NCI-H1048 (cell line): ENCODE measurements at regions not wholly inside any gene's neighbourhood (a gene's known extent, or its start where the extent isn't known, plus 50 kb on each side); places are given as distances from the start of the nearest gene placed in this dataset.
"Not testable (repeated sequence)": the region's sequence is repeated elsewhere in the genome, so short reads cannot be mapped to it uniquely, and the experiment has no call there.

Source experiments
- DNase-seq: peaks from one replicate; lab custom pipeline; 2025; lab: John Stamatoyannopoulos, UW

DNA sequence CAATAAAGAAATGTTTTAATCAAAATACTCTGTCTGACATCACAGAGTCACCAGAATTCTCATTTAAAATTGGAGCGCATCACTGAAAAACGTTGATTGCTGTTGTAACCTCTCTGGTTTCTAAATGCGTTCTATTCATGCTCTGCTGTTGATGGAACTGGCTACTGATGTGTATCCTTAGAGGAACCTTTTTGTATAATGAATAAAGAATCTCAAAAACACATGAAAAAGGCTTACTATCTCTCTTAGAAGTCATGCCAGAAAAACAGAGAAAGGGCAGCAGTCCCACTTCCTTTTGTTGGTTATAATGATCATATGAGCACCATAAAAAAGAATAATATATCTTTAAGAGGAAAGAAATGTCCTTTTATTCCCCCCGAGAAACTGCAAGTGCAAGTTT, 615.5 kb downstream of the TLE1 start:
- no peak for DNase-seq

DNA sequence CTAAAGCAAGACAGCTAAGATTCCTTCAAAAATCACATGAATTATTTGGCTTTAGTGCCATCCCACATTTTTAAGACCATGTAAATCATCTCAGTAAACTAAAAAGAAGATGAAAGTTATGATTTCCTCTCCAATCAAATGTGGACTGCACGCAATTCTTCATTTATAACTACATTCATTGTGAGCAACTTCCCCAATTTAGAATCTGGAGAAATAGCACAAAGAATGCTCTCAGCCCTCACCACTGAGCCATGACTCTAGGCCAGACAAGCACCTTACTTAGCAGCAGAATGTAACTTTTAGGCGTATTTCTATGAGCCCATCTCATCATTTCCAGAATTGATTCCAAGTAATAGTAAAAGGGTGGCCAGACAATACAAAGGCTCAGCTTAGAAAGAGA, 616.6 kb downstream of the TLE1 start:
- DNase-seq = no peak

DNA sequence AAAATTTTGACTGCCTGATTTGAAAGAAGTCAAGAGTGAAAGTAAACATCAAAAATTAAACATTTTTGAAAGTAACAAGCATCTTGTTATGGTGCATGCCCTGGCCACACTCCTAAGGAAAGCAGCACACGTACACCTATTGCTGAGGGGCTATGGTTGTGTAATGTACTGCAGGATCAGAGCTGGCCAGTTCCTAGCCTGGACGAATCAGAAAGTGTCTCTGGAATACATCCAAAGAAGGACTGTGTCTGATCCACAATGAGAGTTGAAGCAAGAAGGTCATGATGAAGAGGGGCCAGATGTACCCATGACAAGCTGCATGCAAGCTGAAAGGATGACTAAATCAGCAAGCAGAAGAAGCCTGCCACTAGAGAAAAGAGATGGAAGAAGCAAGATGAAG, 618.2 kb downstream of the TLE1 start:
- no peak for DNase-seq

DNA sequence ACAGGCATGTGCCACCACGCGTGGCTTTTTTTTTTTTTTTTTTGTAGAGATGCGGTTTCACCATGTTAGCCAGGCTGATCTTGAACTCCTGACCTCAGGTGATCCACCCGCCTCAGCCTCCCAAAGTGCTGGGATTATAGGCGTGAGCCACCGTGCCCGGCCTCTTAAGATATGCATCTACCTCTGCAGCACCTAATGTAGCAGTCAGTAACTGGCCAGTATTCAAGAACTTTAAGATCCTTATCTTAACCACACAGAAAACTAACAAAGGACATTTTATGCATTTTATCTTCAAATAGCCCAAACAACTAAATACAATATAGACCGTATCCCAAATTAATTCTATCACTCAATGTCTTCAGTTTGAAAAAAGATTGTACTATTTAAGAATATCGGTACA, 618.7 kb downstream of the TLE1 start:
- DNase-seq = no peak

DNA sequence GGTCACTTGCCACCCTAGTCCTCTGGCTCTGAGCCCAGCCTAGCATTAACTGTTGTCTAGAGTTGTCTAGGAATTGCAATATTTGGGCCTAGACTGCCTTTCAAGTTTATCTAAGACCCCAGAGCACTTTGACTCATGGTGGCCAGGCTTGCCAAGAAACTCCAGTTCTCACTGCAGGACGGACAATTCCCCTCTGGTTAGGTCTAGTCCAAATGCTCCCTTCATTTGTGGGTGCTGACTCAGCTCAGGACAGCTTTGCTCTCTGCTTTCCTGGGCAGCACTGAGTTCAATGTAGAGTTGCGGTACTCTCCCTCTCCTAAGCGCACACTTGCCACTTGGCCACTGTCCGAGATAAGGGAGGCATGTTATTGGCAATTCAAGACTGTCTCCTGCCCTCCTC, 619.4 kb downstream of the TLE1 start:
- no peak for DNase-seq

DNA sequence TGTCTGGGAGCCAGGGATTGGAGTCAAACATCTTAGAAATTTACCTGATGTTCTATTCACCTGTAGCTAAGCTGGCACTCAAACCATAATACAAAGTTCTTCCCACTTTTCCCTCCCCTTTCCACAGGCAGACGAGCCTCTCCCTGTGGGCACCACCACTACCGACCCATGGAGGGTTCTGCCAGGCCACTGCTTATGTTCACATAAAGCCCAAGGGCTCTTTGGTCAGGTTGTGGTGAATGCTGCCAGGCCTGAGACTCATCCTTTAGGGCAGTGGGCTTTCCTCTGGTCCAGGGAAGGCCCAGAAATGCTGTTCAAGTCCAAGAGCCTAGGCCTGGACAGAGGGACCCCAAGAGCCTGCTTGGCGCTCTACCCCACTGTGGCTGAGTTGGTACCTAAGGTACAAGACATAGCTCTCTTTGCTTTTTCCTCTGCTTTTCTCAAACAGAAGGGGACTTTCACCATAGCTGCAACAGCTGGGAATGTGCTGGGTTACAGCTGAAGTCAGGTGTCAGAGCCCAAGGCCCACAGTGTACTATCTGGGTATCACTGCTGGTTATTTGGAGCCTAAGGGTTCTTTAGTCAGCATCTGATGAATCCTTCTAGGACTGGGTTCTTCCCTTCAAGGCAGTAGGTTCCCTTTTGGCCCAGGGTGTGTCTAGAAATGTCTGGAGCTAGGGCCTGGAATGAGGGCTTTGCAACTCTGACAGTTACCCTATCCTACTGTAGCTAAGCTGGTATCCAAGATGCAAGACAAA, 620.1 kb downstream of the TLE1 start:
- no peak for DNase-seq

DNA sequence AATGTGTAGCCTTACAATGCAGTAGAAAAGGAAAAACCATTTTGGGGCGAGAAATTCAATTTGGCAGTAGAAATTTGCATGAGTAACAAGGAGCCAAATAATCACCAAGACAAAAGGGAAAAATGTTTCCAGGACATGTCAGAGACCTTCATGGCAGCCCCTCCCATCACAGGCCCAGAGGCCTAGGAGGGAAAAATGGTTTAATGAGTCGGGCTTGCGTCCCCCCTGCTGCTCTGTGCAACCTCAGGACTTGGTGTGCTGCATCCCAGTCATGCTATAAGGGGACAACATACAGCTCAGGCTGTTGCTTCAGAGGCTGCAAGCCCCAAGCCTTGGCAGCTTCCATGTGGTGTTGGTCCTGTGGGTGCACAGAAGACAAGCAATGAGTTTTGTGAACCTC, 626.4 kb downstream of the TLE1 start:
- DNase-seq = not testable (repeated sequence)

DNA sequence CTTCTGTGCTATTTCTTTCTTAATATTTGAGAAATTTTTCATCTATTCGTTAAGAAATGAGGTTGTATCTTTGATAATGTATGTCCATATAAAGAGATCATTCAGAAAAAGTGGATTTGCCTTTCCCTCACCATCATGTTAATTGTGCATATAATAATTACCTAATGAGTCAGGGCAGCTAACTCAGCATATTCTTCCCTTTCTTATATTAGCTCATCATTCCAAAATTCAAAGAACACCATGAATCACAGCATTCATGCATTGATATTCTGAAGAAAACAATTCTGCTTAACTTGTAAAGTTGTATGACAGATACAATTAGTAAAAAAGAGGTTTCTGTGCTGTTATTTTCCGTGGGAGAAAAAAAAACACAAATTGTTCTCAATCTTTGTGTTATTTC, 630.6 kb downstream of the TLE1 start:
- DNase-seq = no peak

DNA sequence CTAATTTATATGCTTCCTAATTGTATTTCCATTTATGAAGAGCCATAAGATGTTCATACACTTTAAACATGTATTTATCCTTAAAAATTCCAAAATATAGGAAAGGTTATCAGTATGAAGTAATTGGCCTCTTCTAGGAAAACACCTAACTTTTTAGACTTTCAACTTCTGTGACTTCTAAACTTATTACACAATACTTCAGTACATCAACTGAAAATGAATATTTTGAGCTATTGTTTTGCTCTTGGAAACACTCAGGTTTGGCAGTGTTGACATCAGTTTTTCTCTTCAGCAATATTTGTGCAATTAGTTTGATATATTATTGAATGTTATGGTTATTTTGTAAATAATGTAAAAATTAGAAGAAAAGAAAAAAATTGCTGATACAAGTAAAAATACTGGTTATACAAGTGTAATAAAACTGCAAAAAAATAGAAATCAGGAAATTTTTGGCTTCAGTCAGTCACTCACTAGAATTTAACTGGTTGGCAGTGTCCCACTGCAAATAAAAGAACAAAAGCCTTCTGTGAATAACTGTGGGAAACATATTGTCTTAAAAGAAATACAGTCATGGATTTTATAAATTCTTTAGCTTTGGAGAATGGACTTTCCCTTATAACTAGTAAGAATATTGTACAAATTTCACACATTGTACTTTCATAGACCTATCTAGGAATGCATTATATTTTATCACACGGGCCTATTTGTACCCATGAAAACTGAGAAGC, 635.9 kb downstream of the TLE1 start:
- DNase-seq = no peak

DNA sequence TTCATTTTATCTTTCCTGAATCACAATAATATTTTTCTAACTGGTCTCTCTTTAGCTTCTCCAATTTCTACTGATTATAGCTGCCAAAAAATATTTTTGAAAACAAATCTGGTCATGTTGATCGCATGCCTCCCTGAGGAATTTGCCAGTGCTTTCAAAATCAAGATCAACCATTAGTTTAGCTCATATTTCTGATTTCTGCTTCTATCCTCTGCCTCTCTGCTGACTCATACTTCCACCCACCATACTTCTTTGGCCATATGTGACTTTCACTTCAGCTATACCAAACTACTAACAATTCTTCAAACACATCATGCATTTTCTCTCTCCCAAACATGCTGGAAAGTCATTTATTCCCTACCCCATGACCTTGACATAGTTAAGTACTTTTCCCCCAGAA, 636.5 kb downstream of the TLE1 start:
- DNase-seq = no peak

DNA sequence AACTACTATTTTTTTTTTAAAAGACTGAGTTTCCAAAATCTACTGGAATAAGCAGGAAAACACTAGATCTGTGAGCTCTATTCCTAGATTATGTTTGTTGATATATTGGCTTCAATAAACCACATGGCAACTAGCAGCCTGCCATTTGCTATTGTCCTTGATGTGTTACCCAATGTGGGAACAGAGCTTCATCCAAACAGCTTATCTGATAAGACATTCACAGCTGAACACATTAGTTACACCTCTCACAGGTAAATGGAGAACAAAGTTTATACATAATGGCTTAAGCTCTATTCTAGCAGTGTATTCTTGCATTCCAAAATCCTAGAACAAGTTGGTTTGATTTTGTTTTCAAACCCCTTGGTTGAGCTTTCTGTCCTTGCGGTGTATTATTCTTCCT, 642.1 kb downstream of the TLE1 start:
- DNase-seq = no peak

DNA sequence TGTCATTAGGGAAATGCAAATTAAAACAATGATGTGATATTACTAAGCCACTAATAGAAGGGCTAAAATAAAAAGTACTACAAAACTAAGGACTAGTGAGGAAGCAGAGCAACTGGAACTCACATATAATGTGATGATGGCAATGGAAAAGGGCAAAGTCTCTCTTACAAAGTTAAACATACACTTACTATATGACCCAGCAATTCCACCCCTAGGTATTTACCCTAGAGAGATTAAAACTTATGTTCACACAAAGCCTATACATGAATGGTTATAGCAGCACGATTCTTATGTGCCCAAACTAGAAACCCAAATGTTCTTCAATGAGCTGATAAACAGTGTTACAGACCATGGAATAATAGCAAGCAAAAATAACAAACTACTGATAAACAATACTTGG, 643.7 kb downstream of the TLE1 start:
- no peak for DNase-seq

DNA sequence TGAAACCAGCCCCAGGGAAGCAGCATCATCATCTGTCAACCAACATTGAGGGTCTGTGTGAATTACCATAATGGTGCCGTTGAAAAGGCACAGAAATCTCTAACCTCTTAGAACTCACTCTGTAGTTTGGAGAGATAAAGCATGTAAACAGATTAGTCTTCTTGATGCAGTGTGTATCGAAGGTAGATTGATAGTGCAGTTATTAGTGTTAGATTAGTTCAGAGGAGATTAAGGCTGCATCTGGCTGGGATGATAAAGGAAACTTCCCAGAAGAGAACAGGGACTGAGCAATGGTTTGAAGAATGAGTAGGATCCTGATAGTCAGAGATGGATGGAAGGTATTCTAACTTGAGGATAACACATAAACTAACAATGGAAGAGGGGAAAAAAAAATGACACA, 651.5 kb downstream of the TLE1 start:
- no peak for DNase-seq

DNA sequence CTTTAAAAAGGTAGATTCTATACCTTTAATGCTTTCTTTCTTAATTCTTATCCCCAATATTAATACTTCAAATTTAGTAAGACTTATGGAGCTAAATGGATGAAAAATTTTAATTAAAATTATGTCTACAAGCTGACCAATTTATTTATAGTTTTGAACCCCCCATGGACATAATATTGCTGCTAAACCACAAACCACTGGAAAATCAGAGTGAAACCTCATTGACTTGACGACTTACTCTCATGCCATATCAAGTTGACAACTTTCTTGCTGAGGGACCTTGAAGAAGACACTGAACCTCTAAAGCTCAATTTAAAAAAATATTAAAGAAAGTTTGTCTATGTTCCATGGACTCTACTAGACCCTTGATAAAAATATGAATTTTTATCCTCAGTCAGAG, 653.7 kb downstream of the TLE1 start:
- DNase-seq = no peak

DNA sequence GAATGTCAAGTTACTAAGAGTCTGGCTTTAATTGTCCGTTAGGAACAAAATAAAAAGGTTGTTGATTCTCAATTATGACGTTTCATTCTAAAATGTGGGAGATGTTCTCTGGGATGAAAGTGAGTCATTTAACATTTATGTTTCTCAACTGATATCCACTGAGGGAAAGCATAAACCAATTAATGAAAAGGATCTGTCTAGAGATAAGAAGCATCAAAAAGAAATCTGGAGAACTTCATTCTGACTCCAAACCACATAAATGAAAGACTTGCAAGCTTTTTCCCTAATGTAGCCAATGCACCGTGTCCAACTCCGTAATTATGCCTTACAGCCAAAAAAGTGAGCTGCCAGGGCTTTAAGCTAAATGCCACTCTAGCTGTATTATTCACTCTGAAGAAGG, 654.2 kb downstream of the TLE1 start:
- no peak for DNase-seq

DNA sequence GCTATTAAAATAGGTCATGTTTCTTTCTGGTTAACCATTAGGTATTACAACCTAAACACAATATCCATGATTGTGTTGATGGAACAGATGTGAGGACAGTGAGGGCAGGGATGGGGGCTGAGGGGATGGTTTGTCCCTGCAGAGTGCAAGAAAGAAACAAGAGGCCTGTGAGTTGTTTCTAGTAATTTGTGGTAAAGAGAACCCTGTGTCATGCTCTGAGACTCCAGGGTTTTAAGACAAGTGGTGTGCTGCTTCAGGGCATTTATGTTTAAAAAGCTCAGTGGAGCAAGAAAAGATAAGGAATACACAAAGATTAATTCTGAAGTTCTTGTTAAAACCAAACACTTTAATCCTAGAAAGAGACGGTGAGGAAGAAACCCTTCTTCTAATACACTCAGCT, 656.5 kb downstream of the TLE1 start:
- DNase-seq = no peak

DNA sequence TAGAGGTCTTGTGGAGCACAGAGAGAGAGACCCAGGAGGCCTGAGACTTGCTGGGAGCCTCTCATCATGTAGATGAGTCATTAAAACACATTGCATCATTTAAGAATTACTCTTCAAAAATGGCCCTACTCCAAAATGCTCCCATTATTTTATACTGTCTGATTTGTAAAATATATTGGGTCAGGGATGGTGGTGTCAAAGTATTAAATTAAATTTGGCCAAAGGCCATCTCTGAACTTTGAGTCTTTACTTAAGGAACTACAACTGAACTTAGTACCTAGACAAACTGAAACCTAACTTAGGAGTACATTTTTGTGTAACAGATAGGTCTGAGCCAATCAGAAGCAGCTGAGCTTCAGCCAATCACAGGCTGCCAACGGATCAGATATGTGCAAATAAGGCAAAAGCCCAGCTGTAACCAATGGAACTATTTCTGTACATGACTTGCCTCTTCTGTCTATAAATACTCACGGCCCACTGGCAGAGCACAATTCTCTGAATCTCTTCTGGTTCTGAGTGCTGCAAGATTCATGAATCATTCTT, 657.2 kb downstream of the TLE1 start:
- no peak for DNase-seq

DNA sequence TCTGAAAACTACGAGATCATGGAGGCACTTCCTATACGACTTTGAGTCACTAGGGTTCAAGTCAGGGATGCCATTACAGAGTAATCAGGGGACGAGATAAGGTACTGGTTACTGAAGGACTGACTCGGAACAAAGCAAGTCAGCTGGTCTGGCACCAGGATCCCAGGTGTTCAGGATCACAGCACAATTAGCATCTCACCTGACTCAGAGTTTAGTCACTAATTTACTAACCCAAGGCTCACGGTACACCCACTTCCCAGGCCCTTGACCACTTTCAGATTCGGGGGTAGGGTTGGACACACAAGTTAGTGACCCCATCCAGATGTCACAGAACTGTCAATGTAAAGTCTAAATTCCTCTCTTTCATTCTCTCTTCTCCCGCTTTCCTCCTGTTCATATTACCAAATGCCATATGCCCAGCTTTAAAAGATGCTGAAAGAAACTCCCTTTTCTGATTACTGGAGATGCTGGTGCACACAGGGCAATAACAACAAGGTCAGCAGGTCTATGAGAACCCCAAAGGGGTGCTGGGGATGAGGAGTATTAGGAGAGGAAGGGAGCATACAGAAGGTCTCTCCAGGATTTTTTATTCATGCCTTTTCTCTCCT, 657.8 kb downstream of the TLE1 start:
- DNase-seq = no peak

DNA sequence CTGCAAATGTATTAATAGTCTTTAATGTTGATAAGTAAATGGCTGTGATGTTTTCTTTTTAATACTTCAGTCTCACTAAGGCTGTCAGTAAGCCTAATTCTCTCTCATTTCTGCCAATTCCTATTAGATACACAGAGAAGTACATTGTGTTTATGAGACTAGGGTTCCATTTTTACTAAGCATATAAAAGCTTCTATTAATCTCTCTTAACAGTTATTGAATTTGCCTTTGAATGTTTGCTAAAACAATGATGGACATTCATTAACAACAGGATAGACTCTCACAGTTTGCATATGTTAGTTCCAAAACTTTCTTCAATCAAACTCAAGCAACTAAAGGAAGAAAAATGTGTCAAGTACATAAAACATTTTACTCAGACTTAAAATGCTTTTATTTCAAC, 659.3 kb downstream of the TLE1 start:
- DNase-seq = no peak

DNA sequence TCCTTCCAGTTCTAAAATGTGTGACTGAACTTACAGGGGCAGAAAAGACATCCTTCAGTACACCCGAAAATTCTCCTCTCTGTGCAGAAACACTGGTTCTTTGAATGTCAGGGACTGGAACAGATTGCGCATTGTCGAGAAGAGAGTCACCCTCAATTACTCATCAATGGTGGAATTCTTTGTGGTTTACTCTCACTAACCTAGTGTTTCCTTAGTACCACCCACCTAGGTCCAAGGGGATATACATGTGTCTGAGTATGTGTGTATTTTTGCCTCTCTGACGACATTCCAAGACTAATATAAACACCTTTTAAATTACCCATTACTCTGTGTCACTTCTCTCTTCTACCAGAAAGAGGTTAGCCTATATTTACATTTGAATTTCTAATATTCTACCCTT, 660.8 kb downstream of the TLE1 start:
- DNase-seq = no peak

DNA sequence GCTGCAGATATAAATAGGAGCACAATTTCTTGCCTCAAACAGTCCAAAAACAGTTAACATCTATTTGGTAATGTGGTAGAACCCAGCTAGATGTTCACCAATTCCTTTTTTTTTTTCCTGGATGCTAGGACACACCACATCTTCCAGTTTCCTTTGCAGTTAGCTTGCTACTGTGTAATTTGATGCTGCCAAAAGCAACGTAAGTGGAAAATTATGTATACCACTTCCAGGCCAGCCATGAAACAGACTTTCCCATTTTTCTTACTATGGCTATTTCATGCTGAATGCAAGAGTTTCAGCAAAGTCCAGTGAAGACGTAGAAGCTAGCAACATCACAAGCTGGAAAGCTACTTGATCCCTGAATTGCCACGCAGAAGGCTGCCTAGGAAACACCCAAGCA, 667.2 kb downstream of the TLE1 start:
- DNase-seq = no peak

DNA sequence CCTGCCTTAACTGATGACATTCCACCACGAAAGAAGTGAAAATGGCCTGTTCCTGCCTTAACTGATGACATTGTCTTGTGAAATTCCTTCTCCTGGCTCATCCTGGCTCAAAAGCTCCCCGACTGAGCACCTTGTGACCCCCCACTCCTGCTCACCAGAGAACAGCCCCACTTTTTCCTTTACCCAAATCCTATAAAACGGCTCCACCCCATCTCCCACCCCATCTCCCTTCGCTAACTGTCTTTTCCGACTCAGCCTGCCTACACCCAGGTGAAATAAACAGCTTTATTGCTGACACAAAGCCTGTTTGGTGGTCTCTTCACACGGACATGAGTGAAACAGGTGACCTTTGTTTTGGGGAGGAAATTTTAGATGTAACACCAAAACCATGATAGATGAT, 674.4 kb downstream of the TLE1 start:
- DNase-seq = not testable (repeated sequence)

DNA sequence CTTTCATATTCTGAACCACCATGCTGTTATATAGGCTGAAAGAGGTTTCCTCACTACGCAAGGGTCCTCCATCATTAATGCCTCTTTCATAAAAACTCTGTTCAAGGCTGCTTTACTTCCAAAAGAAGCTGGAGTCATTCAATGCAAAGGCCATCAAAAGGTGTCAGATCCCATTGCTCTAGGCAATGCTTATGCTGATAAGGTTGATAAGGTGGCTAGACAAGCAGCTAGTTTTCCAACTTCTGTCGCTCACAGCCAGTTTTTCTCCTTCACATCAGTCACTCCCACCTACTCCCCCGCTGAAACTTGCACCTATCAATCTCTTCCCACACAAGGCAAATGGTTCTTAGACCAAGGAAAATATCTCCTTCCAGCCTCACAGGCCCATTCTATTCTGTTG, 676.2 kb downstream of the TLE1 start:
- not testable (repeated sequence) for DNase-seq
